Amniotic stem cell (primary cell): ENCODE measurements at regions not wholly inside any gene's neighbourhood (a gene's known extent, or its start where the extent isn't known, plus 50 kb on each side); places are given as distances from the start of the nearest gene placed in this dataset.

Experiments
- DNase-seq: peaks from one replicate; lab custom pipeline; 2025; lab: John Stamatoyannopoulos, UW

GRCh38 chr1:200252531-200252930, 157.3 kb downstream of the ZNF281 start:
- no peak for DNase-seq

DNA sequence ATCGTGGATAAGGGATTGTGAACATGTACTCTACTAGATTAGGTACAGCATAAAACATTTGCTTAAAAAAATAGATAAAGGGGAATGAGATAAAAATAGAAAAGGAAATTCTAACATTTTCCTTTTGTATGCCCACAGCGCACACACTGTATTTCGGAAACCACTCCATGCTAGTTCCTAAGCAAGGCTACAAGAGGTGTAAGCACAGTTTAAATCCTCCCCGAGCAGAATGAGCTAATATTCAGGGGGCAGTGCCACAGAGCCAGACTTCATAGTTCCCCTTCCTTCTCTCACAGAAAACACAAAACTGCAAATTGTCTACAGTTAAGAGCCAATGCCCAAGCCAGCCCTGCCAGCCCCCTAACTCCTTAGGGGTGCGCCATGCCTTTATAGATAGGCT, 159.4 kb downstream of the ZNF281 start:
- DNase-seq, result no peak

DNA sequence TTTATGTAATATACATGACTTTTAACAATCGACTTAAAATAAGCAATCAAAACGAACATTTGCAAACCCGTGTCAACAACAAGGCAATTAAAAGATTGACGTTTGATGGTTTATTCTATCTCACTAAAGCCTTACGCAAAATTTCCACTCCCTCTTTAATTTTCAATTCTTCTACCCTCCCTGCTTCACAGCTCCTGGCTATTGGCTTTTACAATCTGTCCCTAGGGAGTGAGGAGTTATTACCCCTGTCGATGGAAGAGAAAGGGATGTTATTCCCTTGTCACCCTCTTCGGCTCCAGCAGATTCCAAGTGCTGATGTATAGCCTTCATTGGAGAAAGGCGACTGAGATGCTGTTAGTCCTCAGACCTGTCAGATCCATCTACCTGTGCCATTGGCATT, 161.3 kb downstream of the ZNF281 start:
- DNase-seq, result no peak

DNA sequence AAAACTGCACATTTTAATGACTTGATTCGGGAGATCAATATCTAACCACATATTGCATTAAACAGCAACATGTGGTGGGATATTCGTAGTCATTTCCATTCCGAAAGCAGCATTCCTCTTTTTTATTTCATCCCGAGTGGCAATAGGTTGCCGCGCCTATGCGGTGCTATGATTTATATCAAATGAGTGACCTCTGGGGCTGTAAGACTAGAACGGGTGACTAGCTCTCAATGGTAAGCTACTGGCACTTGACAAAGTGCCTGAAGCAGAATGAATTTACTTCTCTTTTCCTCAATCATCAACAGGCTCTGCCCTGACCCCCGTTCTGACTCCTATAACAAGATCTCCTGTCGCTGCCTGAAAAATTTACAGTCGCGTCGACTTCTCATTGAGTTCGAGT, 162.3 kb downstream of the ZNF281 start:
- DNase-seq, result no peak

- no peak for DNase-seq
These were observed 164.4 kb downstream of the ZNF281 start for GRCh38 chr1:200245473-200245872.

DNA sequence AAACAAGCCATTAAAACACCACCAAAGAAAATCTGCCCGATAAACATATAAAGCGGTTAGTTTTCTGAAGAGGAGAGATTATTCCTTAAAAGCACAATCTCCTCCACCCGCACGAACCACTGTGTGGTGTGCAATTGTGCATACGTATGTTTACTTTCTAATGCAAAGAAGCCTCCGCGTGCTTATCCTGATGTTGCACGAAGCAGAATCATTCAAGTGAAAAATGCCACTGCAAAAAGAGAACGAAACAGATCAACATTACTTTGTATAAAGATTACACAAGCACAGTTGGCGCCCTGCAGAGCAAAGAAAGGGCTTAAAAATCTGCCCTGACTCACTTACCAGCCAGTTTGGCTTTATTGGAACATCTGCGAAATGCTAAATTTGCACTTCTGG, 166.8 kb downstream of the ZNF281 start:
- DNase-seq, result no peak

DNA sequence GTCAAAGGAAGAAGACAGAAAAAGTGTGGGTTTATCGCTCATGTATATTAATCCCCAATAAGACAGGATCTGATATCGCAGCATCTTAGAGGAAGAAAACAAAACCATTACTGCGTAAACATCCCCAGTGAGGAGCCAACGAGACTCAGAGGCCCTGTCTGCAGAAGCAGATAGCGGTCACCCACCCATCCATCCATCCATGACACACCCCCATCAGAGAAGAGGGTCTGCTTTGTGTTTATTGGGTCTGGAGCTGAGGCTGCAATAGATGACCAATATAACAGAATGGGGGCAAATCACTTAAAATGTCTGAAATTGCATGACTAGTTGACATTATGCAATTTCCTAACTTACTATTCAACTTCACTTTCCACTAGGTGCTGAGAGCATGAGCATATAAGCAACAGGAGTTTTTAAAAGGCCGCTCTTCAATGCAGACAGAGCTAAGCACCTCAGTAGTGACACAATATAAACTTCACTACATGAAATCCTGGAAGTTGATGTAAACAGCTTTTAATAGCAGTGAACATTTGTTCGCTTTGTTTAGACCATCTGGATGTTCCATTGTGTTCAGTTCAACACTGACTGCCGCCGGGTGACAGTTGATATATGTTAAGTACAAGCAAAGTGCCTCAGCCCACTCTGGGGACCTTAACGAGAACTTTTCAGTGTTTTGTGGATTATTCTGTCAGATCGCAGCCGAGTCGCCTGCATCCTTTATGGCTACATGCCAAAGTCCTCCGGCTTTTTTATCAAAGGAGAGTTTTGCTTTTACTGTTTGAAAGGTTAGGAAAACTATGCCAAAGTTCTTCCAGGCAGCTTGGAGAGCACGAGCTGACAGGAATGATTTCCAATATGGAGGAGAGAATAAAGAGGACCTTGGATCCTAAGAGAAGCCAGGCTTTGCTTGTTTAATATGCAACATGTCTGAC, 167.5 kb downstream of the ZNF281 start:
- no peak for DNase-seq

DNA sequence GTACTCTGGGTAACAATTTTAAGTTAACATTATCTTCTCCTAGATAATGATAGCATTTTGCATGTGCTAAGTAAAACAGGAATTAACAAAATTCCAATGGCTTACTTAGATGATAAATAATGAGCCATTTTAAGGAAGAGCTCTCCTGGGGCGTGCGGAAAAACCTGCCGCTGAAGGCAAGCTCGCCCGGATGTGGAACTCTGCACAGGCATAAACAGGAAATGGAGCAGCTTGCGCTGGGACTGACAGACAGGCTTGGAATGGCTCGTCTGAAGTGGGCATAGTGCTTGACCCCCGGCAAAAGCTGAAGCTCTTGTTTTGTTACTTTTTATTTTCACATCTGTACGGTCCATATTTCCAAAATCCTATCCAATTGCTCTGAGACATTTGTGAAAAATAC, 169.2 kb downstream of the ZNF281 start:
- no peak for DNase-seq

DNA sequence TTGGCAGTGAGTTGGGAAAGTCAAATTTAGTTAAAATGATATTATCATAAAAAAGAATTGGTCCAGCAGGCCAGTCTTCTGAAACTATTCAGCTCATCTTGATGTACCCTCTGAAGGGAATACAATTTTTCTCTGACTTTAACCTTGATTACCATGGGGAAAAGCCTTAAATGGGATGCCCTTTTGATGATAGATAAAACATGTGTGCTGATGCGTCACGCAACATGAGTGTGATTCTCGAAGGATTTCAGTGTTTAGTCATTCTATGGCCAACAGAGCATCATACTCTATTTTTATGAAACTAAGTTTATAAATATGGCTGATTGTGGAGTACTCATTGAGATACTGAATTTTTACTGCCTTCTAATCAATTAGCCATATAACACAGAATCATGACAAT, 171.5 kb downstream of the ZNF281 start:
- no peak for DNase-seq

DNA sequence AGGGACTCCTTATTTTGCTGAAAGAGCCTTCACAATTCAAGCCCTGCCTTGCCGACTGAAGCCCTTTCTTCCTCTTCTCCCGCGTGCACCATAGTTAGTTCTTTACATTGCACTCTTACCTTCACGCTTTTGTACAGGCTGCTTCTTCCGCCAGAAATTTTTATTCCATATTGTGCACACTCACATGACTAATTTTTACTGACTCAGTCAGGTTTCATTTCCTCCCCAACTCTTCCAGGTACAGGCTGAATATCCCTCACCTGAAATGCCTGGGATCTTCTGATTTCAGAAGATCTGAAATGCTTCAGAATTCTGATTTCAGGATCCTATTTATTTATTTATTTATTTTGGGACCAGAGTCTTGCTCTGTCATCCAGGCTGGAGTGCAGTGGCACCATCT, 172.8 kb downstream of the ZNF281 start:
- no peak for DNase-seq

- DNase-seq, result no peak
These were observed 174.9 kb downstream of the ZNF281 start for GRCh38 chr1:200234938-200235337.

GRCh38 chr1:200233393-200233792, 176.4 kb downstream of the ZNF281 start:
- peak; percentile 42 for DNase-seq

DNA sequence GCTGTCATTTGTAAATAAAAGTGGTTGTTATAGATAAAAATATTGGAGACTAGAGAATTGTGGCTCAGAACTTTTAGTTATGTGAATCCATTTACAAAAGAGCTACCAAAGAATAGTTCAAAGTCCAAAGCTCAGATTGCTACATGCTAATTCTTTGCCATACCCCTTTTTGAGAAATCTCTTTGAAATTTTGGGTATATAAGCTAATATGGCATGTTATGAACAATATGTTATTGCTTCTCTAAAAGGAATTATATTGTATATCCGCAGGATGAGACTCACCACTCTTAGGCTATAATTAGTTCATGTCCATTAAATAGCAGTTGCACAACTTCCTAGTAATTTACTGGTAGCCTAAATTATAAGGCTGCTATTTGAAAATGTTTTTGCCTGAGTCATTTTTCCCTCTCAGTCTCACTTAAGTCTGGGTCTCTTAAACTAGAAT, 178.0 kb downstream of the ZNF281 start:
- no peak for DNase-seq

GRCh38 chr1:200230671-200231070, 179.2 kb downstream of the ZNF281 start:
- no peak for DNase-seq

DNA sequence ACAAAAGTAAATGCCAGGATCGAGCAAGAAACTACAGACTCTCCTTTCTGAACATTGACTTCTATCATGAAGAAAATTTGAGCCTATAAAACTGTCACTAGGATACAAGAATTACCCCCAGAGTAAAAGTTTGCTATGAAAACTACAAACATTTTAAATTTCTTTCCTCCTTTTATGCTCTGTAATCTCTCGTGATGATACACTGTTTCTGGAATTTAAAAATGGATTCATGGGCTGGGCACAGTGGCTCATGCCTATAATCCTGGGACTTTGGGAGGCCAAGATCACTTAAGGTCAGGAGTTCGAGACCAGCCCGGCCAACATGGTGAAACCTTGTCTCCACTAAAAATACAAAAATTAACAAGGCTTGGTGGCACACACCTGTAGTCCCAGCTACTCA, 181.3 kb downstream of the ZNF281 start:
- DNase-seq, result no peak

DNA sequence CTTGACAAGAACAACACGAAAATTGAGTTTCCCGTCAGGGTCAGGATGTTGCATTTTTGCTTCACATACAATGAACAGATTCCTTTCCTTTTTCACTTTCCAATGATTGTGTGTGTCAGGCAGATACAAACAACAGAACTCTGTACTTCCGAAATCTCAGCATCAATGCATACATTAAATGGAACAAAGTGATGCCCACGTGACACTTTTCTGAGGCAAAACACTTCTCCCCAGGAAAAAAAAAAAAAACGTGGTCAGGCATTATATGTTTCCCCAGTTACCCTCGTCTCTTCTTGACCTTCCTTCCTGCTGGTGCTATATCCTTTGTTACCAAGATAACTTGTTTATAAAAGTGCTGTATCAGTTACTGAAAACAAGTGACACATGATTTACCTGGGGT, 181.8 kb downstream of the ZNF281 start:
- no peak for DNase-seq
